GM12878 (cell line): ENCODE measurements at regions not wholly inside any gene's neighbourhood (a gene's known extent, or its start where the extent isn't known, plus 50 kb on each side); places are given as distances from the start of the nearest gene placed in this dataset.

ENCODE experiments used
- ATAC-seq: fragments of 200-7000 bp; cut with Tn5 transposase; 3 replicates; pipeline ENCODE4 v1.9.1; 2020; ENCODE audit warnings: mild to moderate bottlenecking, moderate library complexity
- BruUV-seq: library from RNA; stranded (reverse); fragments of 400-500 nt; replicated peaks from 2 replicates; lab custom pipeline; 2021; lab: Mats Ljungman, UMichigan
- CTCF ChIA-PET: fragments of 300-600 bp; sonication (Branson Sonifier 250); formaldehyde crosslinking; extraction: SDS; loops from one replicate; lab custom pipeline; 2021; ENCODE audit warnings: inconsistent platforms; lab: Yijun Ruan, JAX
- POLR2A ChIA-PET: fragments of 350-600 bp; formaldehyde crosslinking; extraction: SDS; loops from one replicate; lab custom pipeline; 2021; ENCODE audit warnings: inconsistent platforms; lab: Charles Lee
- RAD21 ChIA-PET: fragments of 300-600 bp; sonication (Branson Sonifier 250); formaldehyde crosslinking; loops from one replicate; lab custom pipeline; 2023; ENCODE audit warnings: antibody characterized with exemption; ENCODE audit not compliant: unreplicated experiment; lab: Charles Lee
- SMC1A ChIA-PET: fragments of 300-600 bp; sonication (Branson Sonifier 250); formaldehyde crosslinking; loops from one replicate; lab custom pipeline; 2023; ENCODE audit not compliant: unreplicated experiment, uncharacterized antibody; lab: Charles Lee
- DNase-seq: peaks from one replicate; pipeline ENCODE4 v3.0.0-alpha.2; 2011; ENCODE audit warnings: low read depth, low spot score
- FAIRE-seq: peaks from 3 replicates; lab custom pipeline; 2011; peaks lifted over from hg19 to GRCh38; lab: Jason Lieb, UNC
- H2AFZ ChIP-seq: 2 replicates; pipeline ENCODE4 v1.6.0; 2011; ENCODE audit warnings: low read depth, low read length, control low read depth; ENCODE audit not compliant: control insufficient read depth
- H3K27ac ChIP-seq: 2 replicates; pipeline ENCODE4 v1.5.1; 2011; ENCODE audit warnings: control low read depth; ENCODE audit not compliant: control insufficient read depth, insufficient read depth
- H3K27me3 ChIP-seq, 2 experiments: replicated peaks in 1 of 2; 2 replicates each; pipeline versions ENCODE4 v1.6.0 to v1.6.1; 2011; ENCODE audit warnings: low read length in 1 of 2; ENCODE audit not compliant: control insufficient read depth in 2 of 2, insufficient read depth in 2 of 2
- H3K36me3 ChIP-seq, 2 experiments: 2 replicates each; pipeline ENCODE4 v1.5.1; 2011; ENCODE audit warnings: low read length in 1 of 2; ENCODE audit not compliant: control insufficient read depth in 2 of 2, insufficient read depth in 2 of 2
- H3K4me1 ChIP-seq: 2 replicates; pipeline ENCODE4 v1.6.1; 2011; ENCODE audit warnings: mild to moderate bottlenecking, low read length, moderate library complexity, mixed read lengths; ENCODE audit not compliant: control insufficient read depth, insufficient read depth
- H3K4me2 ChIP-seq: 2 replicates; pipeline ENCODE4 v1.6.0; 2011; ENCODE audit warnings: control low read depth; ENCODE audit not compliant: control insufficient read depth, insufficient read depth
- H3K4me3 ChIP-seq: fragments of 200-600 bp; sonication (generic); 2 replicates; pipeline ENCODE4 v1.5.1; 2016
- H3K79me2 ChIP-seq: 2 replicates; pipeline ENCODE4 v1.6.0; 2011; ENCODE audit warnings: low read length; ENCODE audit not compliant: control insufficient read depth, insufficient read depth
- H3K9ac ChIP-seq: 2 replicates; pipeline ENCODE4 v1.8.0; 2011; ENCODE audit warnings: low read length, control low read depth, mixed read lengths; ENCODE audit not compliant: control insufficient read depth, insufficient read depth
- H3K9me3 ChIP-seq: replicated peaks from 3 replicates; pipeline ENCODE4 v1.5.1; 2011; ENCODE audit warnings: mild to moderate bottlenecking, low read length; ENCODE audit not compliant: control insufficient read depth, insufficient read depth
- H4K20me1 ChIP-seq: 2 replicates; pipeline ENCODE4 v1.6.0; 2011; ENCODE audit not compliant: control insufficient read depth, insufficient read depth
- ASH2L ChIP-seq: fragments of 300-600, 200-600 bp; sonication (generic); IDR thresholded peaks from 2 replicates; pipeline ENCODE4 v1.6.1; 2017; ENCODE audit warnings: low read depth, mild to moderate bottlenecking, borderline replicate concordance
- HDAC2 ChIP-seq: fragments of 200-600 bp; sonication (generic); IDR thresholded peaks from 2 replicates; pipeline ENCODE4 v1.6.1; 2017
- HDAC6 ChIP-seq: fragments of 200-600 bp; sonication (generic); IDR thresholded peaks from one replicate; pipeline ENCODE4 v1.8.0; 2017; ENCODE audit warnings: antibody characterized with exemption; ENCODE audit not compliant: unreplicated experiment
- MTA3 ChIP-seq: IDR thresholded peaks from 2 replicates; pipeline ENCODE4 v1.6.1; 2012; ENCODE audit warnings: low read length, inconsistent platforms, borderline replicate concordance
- NFYB ChIP-seq: IDR thresholded peaks from 2 replicates; pipeline ENCODE4 v1.6.1; 2011; ENCODE audit warnings: low read depth, mild to moderate bottlenecking, low read length, improper control_type of control experiment, moderate library complexity; ENCODE audit not compliant: insufficient read depth
- NR2C1 ChIP-seq: fragments of 450-650 bp; IDR thresholded peaks from 2 replicates; pipeline ENCODE4 v1.6.1; 2017; ENCODE audit warnings: antibody characterized with exemption, mild to moderate bottlenecking, moderate library complexity
- PAX5 ChIP-seq: IDR thresholded peaks from 2 replicates; pipeline ENCODE4 v1.6.1; 2011; ENCODE audit warnings: low read depth, low read length, borderline replicate concordance
- RAD51 ChIP-seq: fragments of 450-650 bp; IDR thresholded peaks from 2 replicates; pipeline ENCODE4 v1.6.1; 2016; ENCODE audit warnings: moderate library complexity, mild to moderate bottlenecking, inconsistent platforms
- SIN3A ChIP-seq: IDR thresholded peaks from 2 replicates; pipeline ENCODE4 v1.6.1; 2012; ENCODE audit warnings: low read depth, low read length, improper control_type of control experiment
- SP1 ChIP-seq: IDR thresholded peaks from one replicate; pipeline ENCODE4 v1.6.1; 2011; ENCODE audit warnings: low read depth, low read length
- SREBF2 ChIP-seq: IDR thresholded peaks from 2 replicates; pipeline ENCODE4 v1.6.1; 2012; ENCODE audit warnings: mild to moderate bottlenecking, low read length
- SRF ChIP-seq, 2 experiments: IDR thresholded peaks; 2 replicates each; pipeline ENCODE4 v1.6.1; 2011; ENCODE audit warnings: low read depth in 2 of 2, low read length in 2 of 2, mild to moderate bottlenecking in 1 of 2, moderate library complexity in 1 of 2
- TCF12 ChIP-seq: IDR thresholded peaks from 2 replicates; pipeline ENCODE4 v1.6.1; 2011; ENCODE audit warnings: low read depth, mild to moderate bottlenecking, low read length
- ZNF622 ChIP-seq: fragments of 450-650 bp; IDR thresholded peaks from 2 replicates; pipeline ENCODE4 v1.6.1; 2017; ENCODE audit warnings: mild to moderate bottlenecking, inconsistent platforms
- WGBS: methylation state at CpG from one replicate; pipeline ENCODE4 v1.1.6; 2016; ENCODE audit warnings: low lambda C conversion rate; ENCODE audit not compliant: insufficient replicate concordance, insufficient coverage; ENCODE audit errors: missing lambda C conversion rate; 5-methylcytosine and 5-hydroxymethylcytosine counted together
- in situ Hi-C: fragments of 300-500 bp; cut with MboI; formaldehyde crosslinking; loops from 9 replicates; pipeline ENCODE4 v1.14.3; 2018; ENCODE audit warnings: mixed read lengths
- intact Hi-C: fragments of 100-400 bp; cut with micrococcal nuclease; formaldehyde crosslinking; loops from one replicate; pipeline ENCODE4 v1.14.2; 2022; ENCODE audit not compliant: unreplicated experiment
- TF ChIP-seq, protein P1 (sequence below): fragments of 450-650 bp; IDR thresholded peaks from 2 replicates; pipeline ENCODE4 v1.6.1; 2017; ENCODE audit warnings: mild to moderate bottlenecking
- TF ChIP-seq, protein P2 (sequence below): fragments of 150-350 bp; IDR thresholded peaks from 2 replicates; pipeline ENCODE4 v1.6.1; 2014; ENCODE audit warnings: mild to moderate bottlenecking, low read depth, low read length
- TF ChIP-seq, protein P3 (sequence below), 3 experiments: IDR thresholded peaks in 2 of 3; conservative IDR thresholded peaks in 1 of 3; 2 replicates each; pipeline ENCODE4 v1.5.1; 2011; ENCODE audit warnings: low read depth in 3 of 3, low read length in 3 of 3, mild to moderate bottlenecking in 3 of 3, control low read depth in 2 of 3, moderate library complexity in 2 of 3, inconsistent platforms in 1 of 3, mixed read lengths in 1 of 3; ENCODE audit not compliant: control insufficient read depth in 2 of 3, insufficient read depth in 1 of 3; ENCODE audit errors: extremely low read depth in 1 of 3
- TF ChIP-seq, protein P4 (sequence below): fragments of 450-650 bp; IDR thresholded peaks from 2 replicates; pipeline ENCODE4 v1.6.1; 2018; ENCODE audit warnings: borderline replicate concordance, mild to moderate bottlenecking; ENCODE audit not compliant: partially characterized antibody

DNA sequence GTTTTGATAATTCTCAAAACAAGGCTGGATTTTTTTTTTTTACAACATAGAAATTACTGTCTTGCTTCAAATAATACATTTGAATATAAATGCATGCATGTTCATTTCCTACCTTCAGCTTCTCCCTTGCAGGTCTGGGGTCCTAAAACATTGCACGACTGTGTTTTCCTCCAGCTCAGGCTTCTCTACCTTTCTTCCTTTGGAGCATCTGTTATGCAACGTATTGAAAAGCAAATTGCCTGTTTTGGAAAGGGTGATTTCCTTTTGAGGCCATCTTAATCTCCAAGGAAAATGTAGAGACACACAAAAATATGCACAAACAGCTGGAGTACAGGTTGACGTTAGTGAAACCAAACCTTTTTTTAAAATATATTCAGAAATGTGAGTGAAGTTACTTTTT is 115.6 kb upstream of the TLL1 start (continued):
- TF ChIP-seq, protein P1, sequence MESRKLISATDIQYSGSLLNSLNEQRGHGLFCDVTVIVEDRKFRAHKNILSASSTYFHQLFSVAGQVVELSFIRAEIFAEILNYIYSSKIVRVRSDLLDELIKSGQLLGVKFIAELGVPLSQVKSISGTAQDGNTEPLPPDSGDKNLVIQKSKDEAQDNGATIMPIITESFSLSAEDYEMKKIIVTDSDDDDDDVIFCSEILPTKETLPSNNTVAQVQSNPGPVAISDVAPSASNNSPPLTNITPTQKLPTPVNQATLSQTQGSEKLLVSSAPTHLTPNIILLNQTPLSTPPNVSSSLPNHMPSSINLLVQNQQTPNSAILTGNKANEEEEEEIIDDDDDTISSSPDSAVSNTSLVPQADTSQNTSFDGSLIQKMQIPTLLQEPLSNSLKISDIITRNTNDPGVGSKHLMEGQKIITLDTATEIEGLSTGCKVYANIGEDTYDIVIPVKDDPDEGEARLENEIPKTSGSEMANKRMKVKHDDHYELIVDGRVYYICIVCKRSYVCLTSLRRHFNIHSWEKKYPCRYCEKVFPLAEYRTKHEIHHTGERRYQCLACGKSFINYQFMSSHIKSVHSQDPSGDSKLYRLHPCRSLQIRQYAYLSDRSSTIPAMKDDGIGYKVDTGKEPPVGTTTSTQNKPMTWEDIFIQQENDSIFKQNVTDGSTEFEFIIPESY = no peak
- TF ChIP-seq MTA3 (no peak), SIN3A (no peak), HDAC2 (no peak)
- TF ChIP-seq, protein P2, sequence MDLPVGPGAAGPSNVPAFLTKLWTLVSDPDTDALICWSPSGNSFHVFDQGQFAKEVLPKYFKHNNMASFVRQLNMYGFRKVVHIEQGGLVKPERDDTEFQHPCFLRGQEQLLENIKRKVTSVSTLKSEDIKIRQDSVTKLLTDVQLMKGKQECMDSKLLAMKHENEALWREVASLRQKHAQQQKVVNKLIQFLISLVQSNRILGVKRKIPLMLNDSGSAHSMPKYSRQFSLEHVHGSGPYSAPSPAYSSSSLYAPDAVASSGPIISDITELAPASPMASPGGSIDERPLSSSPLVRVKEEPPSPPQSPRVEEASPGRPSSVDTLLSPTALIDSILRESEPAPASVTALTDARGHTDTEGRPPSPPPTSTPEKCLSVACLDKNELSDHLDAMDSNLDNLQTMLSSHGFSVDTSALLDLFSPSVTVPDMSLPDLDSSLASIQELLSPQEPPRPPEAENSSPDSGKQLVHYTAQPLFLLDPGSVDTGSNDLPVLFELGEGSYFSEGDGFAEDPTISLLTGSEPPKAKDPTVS = no peak

DNA sequence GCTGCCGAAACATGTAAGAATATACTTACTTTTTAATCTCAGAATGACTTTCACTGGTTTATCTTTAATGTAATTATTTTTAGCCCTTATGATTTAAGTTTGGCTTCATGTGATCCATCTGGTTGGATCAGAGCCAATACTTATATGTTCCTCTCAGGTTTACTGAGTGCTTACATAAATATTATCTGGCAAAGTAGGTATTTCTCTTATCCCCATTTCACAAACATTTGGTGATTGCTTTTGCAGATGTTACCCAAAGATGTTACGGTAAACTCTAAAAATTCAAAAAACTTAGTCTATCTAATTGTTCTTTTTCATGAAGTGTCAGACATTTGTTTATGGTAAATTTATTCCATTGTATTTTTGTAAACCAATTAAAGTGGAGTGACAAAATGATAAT is 115.0 kb upstream of the TLL1 start:
- Histone ChIP-seq H3K36me3 (no peaks in the 10 kb centered on the region), H3K4me1 (no peaks in the 10 kb centered on the region), H3K27ac (no peak overlapping the region), H3K79me2 (no peaks in the 10 kb centered on the region), H3K9ac (no peak overlapping the region), H3K4me2 (no peak overlapping the region), H3K27me3 (no peaks in the 10 kb centered on the region), H4K20me1 (no peaks in the 10 kb centered on the region), H3K4me3 (no peak overlapping the region), H2AFZ (no peak overlapping the region), H3K9me3 (no peaks in the 10 kb centered on the region)
- CTCF ChIA-PET = no interaction called here
- POLR2A ChIA-PET = no interaction called here
- FAIRE-seq = no peak
- intact Hi-C loops (no loop called here), in situ Hi-C loops (no loop called here)
- DNase-seq = no peak
- SMC1A ChIA-PET = interaction anchor here (0.7 kb wide), 1 partner anchor 980 kb away, joined by 3 read pairs; no protein-coding TSS in a partner anchor
- ATAC-seq = no peak
- BruUV-seq = no TSS peak
- RAD21 ChIA-PET = no interaction called here
- WGBS = 48% methylated on average over 2 of the region's 2 CpGs
- TF ChIP-seq ASH2L = no peak
- TF ChIP-seq NR2C1 = no peak
- TF ChIP-seq ZNF622 = no peak
- TF ChIP-seq TCF12 = no peak
- no peak for TF ChIP-seq SP1
- TF ChIP-seq HDAC6 = no peak
- TF ChIP-seq NFYB = no peak
- TF ChIP-seq, protein P3, sequence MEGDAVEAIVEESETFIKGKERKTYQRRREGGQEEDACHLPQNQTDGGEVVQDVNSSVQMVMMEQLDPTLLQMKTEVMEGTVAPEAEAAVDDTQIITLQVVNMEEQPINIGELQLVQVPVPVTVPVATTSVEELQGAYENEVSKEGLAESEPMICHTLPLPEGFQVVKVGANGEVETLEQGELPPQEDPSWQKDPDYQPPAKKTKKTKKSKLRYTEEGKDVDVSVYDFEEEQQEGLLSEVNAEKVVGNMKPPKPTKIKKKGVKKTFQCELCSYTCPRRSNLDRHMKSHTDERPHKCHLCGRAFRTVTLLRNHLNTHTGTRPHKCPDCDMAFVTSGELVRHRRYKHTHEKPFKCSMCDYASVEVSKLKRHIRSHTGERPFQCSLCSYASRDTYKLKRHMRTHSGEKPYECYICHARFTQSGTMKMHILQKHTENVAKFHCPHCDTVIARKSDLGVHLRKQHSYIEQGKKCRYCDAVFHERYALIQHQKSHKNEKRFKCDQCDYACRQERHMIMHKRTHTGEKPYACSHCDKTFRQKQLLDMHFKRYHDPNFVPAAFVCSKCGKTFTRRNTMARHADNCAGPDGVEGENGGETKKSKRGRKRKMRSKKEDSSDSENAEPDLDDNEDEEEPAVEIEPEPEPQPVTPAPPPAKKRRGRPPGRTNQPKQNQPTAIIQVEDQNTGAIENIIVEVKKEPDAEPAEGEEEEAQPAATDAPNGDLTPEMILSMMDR (IDR thresholded peaks at IDR 0.05 in 2 of 3, conservative IDR thresholded peaks at IDR 0.05 in 1 of 3; ENCODE audit: control insufficient read depth in 2 of 3, extremely low read depth in 1 of 3, insufficient read depth in 1 of 3, low read depth in 3 of 3, low read length in 3 of 3) = no peak
- no peak for TF ChIP-seq SREBF2
- TF ChIP-seq, protein P4, sequence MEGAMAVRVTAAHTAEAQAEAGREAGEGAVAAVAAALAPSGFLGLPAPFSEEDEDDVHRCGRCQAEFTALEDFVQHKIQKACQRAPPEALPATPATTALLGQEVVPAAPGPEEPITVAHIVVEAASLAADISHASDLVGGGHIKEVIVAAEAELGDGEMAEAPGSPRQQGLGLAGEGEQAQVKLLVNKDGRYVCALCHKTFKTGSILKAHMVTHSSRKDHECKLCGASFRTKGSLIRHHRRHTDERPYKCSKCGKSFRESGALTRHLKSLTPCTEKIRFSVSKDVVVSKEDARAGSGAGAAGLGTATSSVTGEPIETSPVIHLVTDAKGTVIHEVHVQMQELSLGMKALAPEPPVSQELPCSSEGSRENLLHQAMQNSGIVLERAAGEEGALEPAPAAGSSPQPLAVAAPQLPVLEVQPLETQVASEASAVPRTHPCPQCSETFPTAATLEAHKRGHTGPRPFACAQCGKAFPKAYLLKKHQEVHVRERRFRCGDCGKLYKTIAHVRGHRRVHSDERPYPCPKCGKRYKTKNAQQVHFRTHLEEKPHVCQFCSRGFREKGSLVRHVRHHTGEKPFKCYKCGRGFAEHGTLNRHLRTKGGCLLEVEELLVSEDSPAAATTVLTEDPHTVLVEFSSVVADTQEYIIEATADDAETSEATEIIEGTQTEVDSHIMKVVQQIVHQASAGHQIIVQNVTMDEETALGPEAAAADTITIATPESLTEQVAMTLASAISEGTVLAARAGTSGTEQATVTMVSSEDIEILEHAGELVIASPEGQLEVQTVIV = no peak
- TF ChIP-seq RAD51 = no peak
- no peak for TF ChIP-seq SRF (IDR thresholded peaks at IDR 0.05; ENCODE audit: low read depth in 2 of 2, low read length in 2 of 2)
- no peak for TF ChIP-seq PAX5
